HK-2 (cell line): ENCODE measurements at regions not wholly inside any gene's neighbourhood (a gene's known extent, or its start where the extent isn't known, plus 50 kb on each side); places are given as distances from the start of the nearest gene placed in this dataset.
"Not testable (repeated sequence)": the region's sequence is repeated elsewhere in the genome, so short reads cannot be mapped to it uniquely, and the experiment has no call there.

ENCODE experiments used
- DNase-seq: peaks from one replicate; pipeline ENCODE4 v3.0.0-alpha.2; 2018; ENCODE audit not compliant: unreplicated experiment

- DNase-seq: no peak
Observed at GRCh38 chr2:156005999-156006712, 326.4 kb downstream of the NR4A2 start.

DNA sequence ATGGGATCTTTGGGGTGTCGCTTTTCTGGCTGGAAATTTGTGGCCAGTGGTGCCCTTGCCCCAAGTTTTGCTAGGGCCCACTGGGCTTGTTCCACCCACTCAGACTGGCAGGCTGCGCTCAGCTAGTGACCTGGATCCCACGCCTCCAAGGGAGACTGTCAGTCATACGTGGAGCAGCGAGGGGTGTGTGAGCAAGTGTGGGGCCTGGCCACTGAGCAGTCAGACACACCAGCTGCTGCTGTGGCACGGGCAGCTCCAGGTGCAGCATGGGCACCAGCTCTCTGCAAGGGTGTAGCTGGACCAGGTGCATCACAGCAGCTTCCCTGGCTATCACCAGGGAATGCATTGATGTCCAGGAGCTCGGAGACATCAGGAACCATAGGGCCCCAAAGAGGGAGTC is 327.0 kb downstream of the NR4A2 start:
- no peak for DNase-seq

DNA sequence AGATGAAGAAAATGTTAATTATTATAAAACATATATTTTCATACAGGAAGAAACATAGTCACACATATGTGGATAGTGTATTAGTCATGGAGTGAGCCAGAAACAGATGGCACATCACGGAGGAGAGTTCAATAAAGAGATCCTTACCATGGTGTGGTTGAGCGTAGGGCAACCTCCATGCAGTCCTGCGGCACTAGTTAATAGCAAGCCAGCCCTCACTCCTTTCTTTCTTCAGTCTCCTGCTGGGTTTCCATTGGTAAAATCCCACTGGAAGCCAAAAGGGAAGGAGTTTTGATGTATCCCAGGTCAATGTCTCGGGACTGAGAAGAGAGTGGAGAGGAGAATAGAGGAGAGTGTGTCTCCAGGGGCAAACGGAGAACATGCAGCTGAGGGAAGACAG is 328.1 kb downstream of the NR4A2 start:
- no peak for DNase-seq

- DNase-seq: no peak
Observed at GRCh38 chr2:156003780-156004179, 328.7 kb downstream of the NR4A2 start.

DNA sequence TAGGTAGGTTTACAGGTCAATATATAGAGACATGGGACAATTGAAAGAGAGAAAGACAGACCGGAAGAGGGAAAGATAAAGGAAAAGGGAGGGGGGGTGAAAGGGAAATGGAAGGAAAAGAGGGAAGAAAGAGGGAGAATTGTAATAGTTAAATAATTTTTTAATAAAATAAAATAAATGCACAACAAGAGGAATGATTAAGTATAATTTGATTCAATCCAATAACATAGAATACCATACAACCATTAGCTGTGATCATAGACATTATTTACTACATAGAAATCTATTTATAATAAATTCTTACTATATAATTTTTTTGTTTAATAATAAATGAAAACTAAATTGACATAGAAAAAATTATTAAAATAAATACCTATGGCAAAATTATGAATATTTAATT is 330.7 kb downstream of the NR4A2 start:
- no peak for DNase-seq

GRCh38 chr2:155997538-155997937 is 335.0 kb downstream of the NR4A2 start:
- no peak for DNase-seq

DNA sequence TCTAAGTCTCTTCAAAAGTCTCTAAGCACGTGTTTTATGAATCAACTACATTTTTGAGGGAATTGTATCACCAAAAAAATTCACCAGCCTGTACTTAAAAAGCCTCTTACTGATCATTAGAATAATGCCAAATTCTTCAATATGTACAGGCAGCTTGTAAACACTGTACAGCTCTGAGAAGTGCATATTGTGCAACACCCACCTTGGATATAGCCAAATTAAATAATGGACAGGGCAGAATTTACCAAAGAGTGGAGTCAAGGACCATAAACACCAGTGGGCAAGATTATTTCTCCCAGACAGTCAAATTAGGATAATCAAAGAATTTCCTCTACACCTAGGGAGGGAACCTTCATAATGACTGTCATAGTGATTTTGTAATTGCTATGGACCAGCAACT is 338.2 kb downstream of the NR4A2 start:
- DNase-seq: no peak

- DNase-seq: no peak
Observed at GRCh38 chr2:155983845-155984244, 348.7 kb downstream of the NR4A2 start.

DNA sequence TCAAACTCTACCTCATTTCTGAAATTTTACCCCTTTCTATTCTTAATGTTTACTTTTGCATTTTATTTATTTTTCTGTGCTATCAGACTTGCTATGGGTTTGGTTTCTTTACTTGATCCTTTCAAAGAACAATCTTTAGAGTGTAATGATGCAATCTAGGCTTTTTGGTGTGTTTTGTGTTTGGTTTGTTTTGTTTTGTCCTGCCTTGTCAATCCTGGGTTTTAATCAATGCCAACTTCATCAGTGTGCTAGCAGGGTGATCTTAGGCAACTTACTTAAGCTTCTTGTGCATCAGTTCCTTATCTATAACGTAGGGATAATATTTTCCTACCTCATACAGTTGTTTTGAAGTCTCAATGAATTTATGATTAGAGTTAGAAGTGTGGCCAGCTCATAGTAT is 350.4 kb downstream of the NR4A2 start:
- DNase-seq: no peak

GRCh38 chr2:155980941-155981560 is 351.5 kb downstream of the NR4A2 start:
- DNase-seq: no peak

GRCh38 chr2:155975734-155976133 is 356.8 kb downstream of the NR4A2 start:
- DNase-seq: no peak

DNA sequence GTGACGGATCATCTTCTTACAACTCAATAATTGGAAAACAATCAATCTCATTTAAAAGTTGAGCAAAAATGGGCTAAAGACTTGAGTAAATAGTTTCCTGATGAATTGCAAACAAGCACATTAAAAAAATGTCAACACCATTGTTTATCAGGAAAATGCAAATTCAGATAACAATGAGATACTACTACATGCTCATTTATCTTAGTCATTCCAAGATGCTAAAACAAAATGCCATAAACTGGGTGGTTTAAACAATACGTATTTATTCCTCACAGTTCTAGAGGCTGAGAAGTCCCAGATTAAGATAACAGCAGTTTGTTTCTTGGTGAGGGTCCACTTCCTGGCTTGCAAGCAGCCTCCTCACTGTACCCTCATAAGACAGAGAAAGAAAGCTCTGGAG is 359.6 kb downstream of the NR4A2 start:
- DNase-seq: no peak

GRCh38 chr2:155966064-155966471 is 366.5 kb downstream of the NR4A2 start:
- DNase-seq: not testable (repeated sequence)

DNA sequence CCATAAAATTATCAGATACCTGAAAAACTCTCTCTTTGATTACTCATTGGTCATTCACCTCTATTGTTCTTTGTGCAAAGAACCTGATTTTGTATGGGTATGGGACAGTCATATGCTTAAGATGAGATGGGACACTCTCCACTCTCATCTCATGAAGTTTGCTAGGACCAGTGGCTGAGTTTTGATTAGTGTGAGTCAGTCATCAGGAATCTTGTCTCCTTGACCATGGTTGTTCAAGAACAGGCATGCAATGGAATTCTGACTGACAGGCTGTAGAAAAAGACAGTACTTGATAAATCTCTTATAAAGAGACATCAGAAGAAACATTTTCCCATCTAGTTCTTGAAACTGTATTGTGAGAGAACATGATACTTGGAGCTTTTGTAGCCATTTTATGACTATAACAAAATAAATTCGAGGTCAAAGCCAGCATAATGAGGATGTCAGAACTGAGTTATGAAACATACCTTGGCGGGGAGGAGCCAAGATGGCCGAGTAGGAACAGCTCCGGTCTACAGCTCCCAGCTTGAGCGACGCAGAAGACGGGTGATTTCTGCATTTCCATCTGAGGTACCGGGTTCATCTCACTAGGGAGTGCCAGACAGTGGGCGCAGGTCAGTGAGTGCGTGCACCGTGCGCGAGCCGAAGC is 367.0 kb downstream of the NR4A2 start:
- no peak for DNase-seq

DNA sequence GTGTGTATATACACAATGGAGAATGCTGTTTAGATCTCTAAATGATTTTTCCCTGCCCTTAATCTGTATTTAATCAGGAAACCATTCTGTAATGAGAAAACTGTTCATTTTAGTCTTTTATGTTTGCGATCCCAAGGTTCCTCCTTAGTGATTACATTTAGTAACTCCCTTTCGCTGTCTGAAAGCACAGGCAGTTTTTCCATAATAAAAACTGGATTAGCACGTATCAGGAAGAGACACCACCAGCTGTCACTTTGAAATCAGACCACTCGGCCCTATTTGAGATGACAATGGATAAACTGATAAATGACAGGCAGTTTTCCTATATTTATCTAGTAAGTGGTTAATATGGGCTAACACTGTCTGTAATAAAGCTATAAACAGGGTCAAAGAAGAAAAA is 370.9 kb downstream of the NR4A2 start:
- DNase-seq: no peak

DNA sequence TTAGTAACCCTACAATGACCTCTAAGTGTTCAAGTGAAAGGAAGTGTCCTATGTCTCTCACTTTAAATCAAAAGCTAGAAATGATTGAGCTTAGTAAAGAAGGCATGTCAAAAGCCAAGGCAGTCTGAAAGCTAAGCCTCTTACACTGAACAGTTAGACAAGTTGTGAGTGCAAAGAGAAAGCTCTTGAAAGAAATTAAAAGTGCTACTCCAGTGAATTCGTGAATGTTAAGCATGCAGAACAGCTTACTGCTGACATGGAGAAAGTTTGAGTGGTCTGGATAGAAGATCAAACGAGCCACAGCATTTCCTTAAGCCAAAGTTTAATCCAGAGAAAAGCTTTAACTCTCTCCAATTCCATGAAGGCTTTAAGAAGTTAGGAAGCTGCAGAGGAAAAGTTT is 373.7 kb downstream of the NR4A2 start:
- DNase-seq: no peak

GRCh38 chr2:155947069-155947468 is 385.5 kb downstream of the NR4A2 start:
- DNase-seq: no peak

GRCh38 chr2:155944218-155944617 is 388.3 kb downstream of the NR4A2 start:
- no peak for DNase-seq

DNA sequence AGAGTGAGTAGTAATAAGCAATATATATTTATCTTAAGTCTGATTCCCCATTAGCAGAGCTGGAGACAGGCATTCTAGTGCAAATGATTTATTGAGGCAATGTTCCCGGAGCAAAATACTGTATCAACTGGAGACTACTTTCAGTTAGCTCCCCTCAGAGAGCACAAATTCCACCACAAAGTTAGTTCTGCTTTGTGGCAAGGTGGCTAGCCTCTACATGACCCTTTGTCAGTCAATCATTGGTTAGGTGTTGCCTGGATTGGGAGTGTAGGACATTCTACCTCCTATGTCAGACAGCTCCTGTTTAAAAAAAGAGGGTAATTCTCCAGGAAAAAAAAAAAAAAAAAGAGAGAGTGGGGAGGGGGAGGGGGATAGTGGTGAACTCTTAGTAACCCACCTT is 402.2 kb downstream of the NR4A2 start:
- no peak for DNase-seq

DNA sequence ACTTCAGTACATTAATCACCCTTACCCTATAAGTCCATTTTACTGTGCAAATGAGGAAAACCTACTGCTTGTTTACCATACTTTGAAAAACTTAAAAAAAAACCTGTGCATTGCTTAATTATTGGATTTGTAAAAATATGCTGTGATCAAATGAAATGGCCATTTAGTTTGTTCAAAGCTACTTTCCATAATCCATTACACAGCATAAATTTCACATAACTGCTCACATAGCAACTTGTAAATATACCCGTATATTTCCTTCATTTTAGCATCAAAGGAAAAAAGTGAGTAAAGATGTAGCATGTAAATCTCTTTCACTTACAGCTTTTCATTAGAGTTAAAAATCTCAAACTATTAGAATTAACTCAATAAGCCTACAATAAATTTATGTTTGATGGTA is 415.1 kb downstream of the NR4A2 start:
- DNase-seq: no peak

- no peak for DNase-seq
Observed at GRCh38 chr2:155913356-155913755, 419.2 kb downstream of the NR4A2 start.

DNA sequence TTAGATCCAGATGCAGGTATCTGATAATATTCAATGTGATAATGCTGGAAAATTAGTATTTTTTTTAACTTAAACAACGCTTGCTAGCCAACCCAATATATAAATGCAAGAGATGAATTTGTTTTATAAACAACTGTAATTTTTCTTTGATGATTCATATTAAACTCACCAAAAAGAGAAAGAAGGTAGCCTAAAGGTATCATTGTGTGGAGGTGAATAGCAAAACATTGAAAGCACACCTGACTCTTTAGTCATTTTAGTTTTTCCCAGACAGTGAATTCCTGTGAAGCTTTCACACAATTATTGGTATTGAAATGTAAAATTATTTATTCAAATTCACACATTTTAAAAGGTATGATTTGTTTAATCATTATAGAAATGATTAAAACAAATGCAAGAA is 424.0 kb downstream of the NR4A2 start:
- DNase-seq: no peak

DNA sequence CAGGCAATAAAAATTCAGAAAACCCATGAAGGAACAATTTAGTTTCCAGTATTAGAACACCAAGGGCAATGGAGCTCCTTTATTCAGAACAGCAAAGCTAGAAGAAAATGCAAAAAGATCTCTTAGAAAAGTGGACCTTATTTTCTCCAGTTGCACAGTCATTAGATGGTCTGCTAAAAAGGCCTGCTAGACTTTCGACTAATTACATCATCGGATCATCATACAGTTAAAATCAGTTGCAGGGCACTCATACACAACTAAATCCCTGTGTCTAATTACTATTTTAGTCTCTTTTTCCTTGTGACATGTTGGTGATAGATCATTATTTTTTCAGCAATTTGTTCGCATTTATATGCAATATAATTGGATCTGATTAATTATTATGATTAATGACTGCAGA is 425.3 kb downstream of the NR4A2 start:
- no peak for DNase-seq
